OCI-LY1 (cell line): ENCODE measurements at regions not wholly inside any gene's neighbourhood (a gene's known extent, or its start where the extent isn't known, plus 50 kb on each side); places are given as distances from the start of the nearest gene placed in this dataset.

Source experiments
- H2AFZ ChIP-seq: fragments of 200-600 bp; sonication (generic), shearing (Covaris generic); 2 replicates; pipeline ENCODE4 v1.6.0; 2014; ENCODE audit warnings: antibody characterized with exemption, mild to moderate bottlenecking, low read length
- H3F3A ChIP-seq: fragments of 200-600 bp; sonication (generic), shearing (Covaris generic); 2 replicates; pipeline ENCODE4 v1.6.0; 2014; ENCODE audit warnings: mild to moderate bottlenecking, antibody characterized with exemption, low read length, moderate library complexity; ENCODE audit not compliant: insufficient read depth
- H3K27ac ChIP-seq: fragments of 200-600 bp; sonication (generic); 2 replicates; pipeline ENCODE4 v1.5.1; 2014; ENCODE audit warnings: low read length, mixed run types, mild to moderate bottlenecking, low read depth; ENCODE audit not compliant: poor library complexity, severe bottlenecking
- H3K27me3 ChIP-seq: fragments of 200-600 bp; sonication (generic); 2 replicates; pipeline ENCODE4 v1.6.0; 2014; ENCODE audit warnings: antibody characterized with exemption, mild to moderate bottlenecking, low read length, moderate library complexity; ENCODE audit not compliant: insufficient read depth
- H3K36me3 ChIP-seq: fragments of 200-600 bp; sonication (generic); 2 replicates; pipeline ENCODE4 v1.6.1; 2014; ENCODE audit warnings: mild to moderate bottlenecking, antibody characterized with exemption, low read length, moderate library complexity, mixed read lengths; ENCODE audit not compliant: insufficient read depth
- H3K4me1 ChIP-seq: fragments of 200-600 bp; sonication (generic); 2 replicates; pipeline ENCODE4 v1.5.1; 2014; ENCODE audit warnings: mild to moderate bottlenecking, low read length, moderate library complexity; ENCODE audit not compliant: insufficient read depth, severe bottlenecking
- H3K4me2 ChIP-seq: fragments of 200-600 bp; sonication (generic), shearing (Covaris generic); 2 replicates; pipeline ENCODE4 v1.6.1; 2014; ENCODE audit warnings: low read length
- H3K4me3 ChIP-seq: fragments of 200-600 bp; sonication (generic); 2 replicates; pipeline ENCODE4 v1.5.1; 2014; ENCODE audit warnings: low read length, low read depth, mild to moderate bottlenecking, mixed read lengths; ENCODE audit not compliant: poor library complexity, severe bottlenecking
- H3K79me2 ChIP-seq: fragments of 200-600 bp; shearing (Covaris generic); 2 replicates; pipeline ENCODE4 v1.6.1; 2016; ENCODE audit warnings: mixed run types, low read length, mixed read lengths; ENCODE audit not compliant: insufficient read depth
- H3K9ac ChIP-seq: fragments of 200-600 bp; sonication (generic), shearing (Covaris generic); 2 replicates; pipeline ENCODE4 v1.6.1; 2014; ENCODE audit warnings: mild to moderate bottlenecking, low read length, mixed read lengths
- H3K9me2 ChIP-seq: fragments of 200-600 bp; sonication (generic), shearing (Covaris generic); 2 replicates; pipeline ENCODE4 v1.6.1; 2014; ENCODE audit warnings: low read depth, mild to moderate bottlenecking, low read length, mixed read lengths
- H3K9me3 ChIP-seq: fragments of 200-600 bp; shearing (Covaris generic); 2 replicates; pipeline ENCODE4 v1.6.1; 2014; ENCODE audit warnings: low read length, mixed read lengths
- H4K20me1 ChIP-seq: fragments of 200-600 bp; sonication (generic), shearing (Covaris generic); 2 replicates; pipeline ENCODE4 v1.6.0; 2016; ENCODE audit warnings: mild to moderate bottlenecking, low read length; ENCODE audit not compliant: insufficient read depth
- CTCF ChIP-seq: fragments of 200-600 bp; sonication (generic), shearing (Covaris generic); IDR thresholded peaks from 2 replicates; pipeline ENCODE4 v1.5.1; 2017; ENCODE audit warnings: mild to moderate bottlenecking, antibody characterized with exemption, low read length, moderate library complexity, mixed read lengths
- EZH2 ChIP-seq: fragments of 200-600 bp; sonication (generic), shearing (Covaris generic); IDR thresholded peaks from 2 replicates; pipeline ENCODE4 v1.8.0; 2017; ENCODE audit warnings: borderline replicate concordance, mixed run types, mild to moderate bottlenecking, antibody characterized with exemption, low read length, moderate library complexity, mixed read lengths

GRCh38 chr1:112841825-112842224 lies 114.2 kb downstream of the SLC16A1 start:
- Histone ChIP-seq H3K9ac (no peak overlapping the region), H3F3A (no peaks in the 10 kb centered on the region), H3K27ac (no peak overlapping the region), H3K4me1 (no peaks in the 10 kb centered on the region), H2AFZ (no peak overlapping the region), H3K9me3 (no peaks in the 10 kb centered on the region), H3K27me3 (no peaks in the 10 kb centered on the region), H3K79me2 (no peaks in the 10 kb centered on the region), H3K4me2 (no peak overlapping the region), H3K9me2 (no peaks in the 10 kb centered on the region), H3K4me3 (no peak overlapping the region), H3K36me3 (no peaks in the 10 kb centered on the region), H4K20me1 (no peaks in the 10 kb centered on the region)
- no peak for TF ChIP-seq EZH2
- TF ChIP-seq CTCF, result no peak

GRCh38 chr1:112840631-112841624 lies 115.1 kb downstream of the SLC16A1 start:
- H3F3A ChIP-seq, result no peaks in the 10 kb centered on the region
- no peaks in the 10 kb centered on the region for H3K9me2 ChIP-seq
- H3K4me1 ChIP-seq, result no peaks in the 10 kb centered on the region
- H3K9ac ChIP-seq, result no peak overlapping the region
- H4K20me1 ChIP-seq, result no peaks in the 10 kb centered on the region
- H3K4me2 ChIP-seq, result no peak overlapping the region
- no peaks in the 10 kb centered on the region for H3K36me3 ChIP-seq
- H2AFZ ChIP-seq, result no peak overlapping the region
- no peaks in the 10 kb centered on the region for H3K9me3 ChIP-seq
- no peak overlapping the region for H3K27ac ChIP-seq
- TF ChIP-seq CTCF (no peak), EZH2 (no peak)
- H3K27me3 ChIP-seq, result no peaks in the 10 kb centered on the region
- no peak overlapping the region for H3K4me3 ChIP-seq
- H3K79me2 ChIP-seq, result no peaks in the 10 kb centered on the region

- Histone ChIP-seq H3K36me3 (no peaks in the 10 kb centered on the region), H3K4me3 (no peak overlapping the region), H3K4me2 (no peak overlapping the region), H4K20me1 (no peaks in the 10 kb centered on the region), H3K79me2 (no peaks in the 10 kb centered on the region), H3K27me3 (no peaks in the 10 kb centered on the region), H3K27ac (no peak overlapping the region), H3K9ac (no peak overlapping the region), H3K4me1 (no peaks in the 10 kb centered on the region), H2AFZ (no peak overlapping the region), H3K9me2 (no peaks in the 10 kb centered on the region), H3F3A (no peaks in the 10 kb centered on the region), H3K9me3 (no peaks in the 10 kb centered on the region)
- TF ChIP-seq EZH2, result no peak
- TF ChIP-seq CTCF, result no peak
Measured at GRCh38 chr1:112836642-112837041, 119.4 kb downstream of the SLC16A1 start.
